ENCODE measurements at regions not wholly inside any gene's neighbourhood (a gene's known extent, or its start where the extent isn't known, plus 50 kb on each side); places are given as distances from the start of the nearest gene placed in this dataset.

DNA sequence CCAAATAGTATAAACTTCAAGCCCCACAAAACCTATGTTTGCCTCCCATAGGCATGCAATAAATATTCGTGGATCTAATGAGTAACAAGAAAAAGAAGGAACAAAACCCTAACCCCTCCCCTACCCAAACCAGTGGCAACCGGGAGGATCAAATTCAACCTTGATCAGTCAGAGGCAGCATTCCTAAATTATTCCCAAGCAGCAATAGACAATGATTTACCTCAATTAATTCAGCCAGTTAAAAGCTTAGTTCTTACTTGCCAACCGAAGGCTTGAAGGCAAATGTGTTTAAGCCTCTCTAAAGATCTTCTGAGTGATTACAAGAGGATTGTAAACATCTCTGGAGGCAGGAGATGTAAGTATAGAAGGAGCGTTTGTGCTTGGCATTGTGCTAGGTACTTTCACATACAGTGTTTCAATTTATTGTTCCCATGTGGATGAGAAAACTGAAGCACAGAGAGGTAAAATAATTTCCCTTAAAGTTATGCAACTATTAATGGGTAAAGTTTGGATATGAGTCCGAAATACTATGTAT is 197.7 kb downstream of the MTX2 start:
- H3K4me1 Mint-ChIP-seq (ENCODE audit: low read depth, unreplicated experiment), result no peaks in the 10 kb centered on the region
- H3K27me3 Mint-ChIP-seq (ENCODE audit: unreplicated experiment), result peaks cover 2% of the 10 kb centered on the region
- TF ChIP-seq, protein P1, sequence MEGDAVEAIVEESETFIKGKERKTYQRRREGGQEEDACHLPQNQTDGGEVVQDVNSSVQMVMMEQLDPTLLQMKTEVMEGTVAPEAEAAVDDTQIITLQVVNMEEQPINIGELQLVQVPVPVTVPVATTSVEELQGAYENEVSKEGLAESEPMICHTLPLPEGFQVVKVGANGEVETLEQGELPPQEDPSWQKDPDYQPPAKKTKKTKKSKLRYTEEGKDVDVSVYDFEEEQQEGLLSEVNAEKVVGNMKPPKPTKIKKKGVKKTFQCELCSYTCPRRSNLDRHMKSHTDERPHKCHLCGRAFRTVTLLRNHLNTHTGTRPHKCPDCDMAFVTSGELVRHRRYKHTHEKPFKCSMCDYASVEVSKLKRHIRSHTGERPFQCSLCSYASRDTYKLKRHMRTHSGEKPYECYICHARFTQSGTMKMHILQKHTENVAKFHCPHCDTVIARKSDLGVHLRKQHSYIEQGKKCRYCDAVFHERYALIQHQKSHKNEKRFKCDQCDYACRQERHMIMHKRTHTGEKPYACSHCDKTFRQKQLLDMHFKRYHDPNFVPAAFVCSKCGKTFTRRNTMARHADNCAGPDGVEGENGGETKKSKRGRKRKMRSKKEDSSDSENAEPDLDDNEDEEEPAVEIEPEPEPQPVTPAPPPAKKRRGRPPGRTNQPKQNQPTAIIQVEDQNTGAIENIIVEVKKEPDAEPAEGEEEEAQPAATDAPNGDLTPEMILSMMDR (IDR thresholded peaks at IDR 0.05; ENCODE audit: partially characterized antibody, unreplicated experiment), result no peak
- H3K4me3 Mint-ChIP-seq (ENCODE audit: unreplicated experiment), result no peak overlapping the region
- no peaks in the 10 kb centered on the region for H3K9me3 Mint-ChIP-seq (ENCODE audit: unreplicated experiment)
- no peak overlapping the region for H3K27ac Mint-ChIP-seq (ENCODE audit: unreplicated experiment)
- H3K36me3 Mint-ChIP-seq (ENCODE audit: unreplicated experiment), result no peaks in the 10 kb centered on the region
- DNase-seq, result no peak

DNA sequence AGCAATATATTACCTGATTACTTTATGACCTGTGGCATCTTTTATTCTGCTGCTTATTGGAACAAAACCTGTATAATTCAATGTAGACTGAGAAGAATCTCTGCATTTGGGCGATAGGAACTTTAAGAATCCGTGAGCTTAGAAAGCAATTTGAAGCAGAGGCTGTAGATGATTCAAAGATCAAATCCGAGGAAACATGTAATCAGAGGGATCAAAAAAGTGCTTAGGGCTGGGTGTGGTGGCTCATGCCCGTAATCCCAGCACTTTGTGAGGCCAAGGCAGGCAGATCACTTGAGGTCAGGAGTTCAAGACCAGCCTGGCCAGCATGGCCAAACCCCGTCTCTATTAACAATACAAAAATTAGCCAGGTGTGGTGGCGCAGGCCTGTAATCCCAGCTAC is 198.4 kb downstream of the MTX2 start:
- H3K27ac Mint-ChIP-seq (ENCODE audit: unreplicated experiment), result no peak overlapping the region
- DNase-seq, result no peak
- no peaks in the 10 kb centered on the region for H3K4me1 Mint-ChIP-seq (ENCODE audit: low read depth, unreplicated experiment)
- H3K27me3 Mint-ChIP-seq (ENCODE audit: unreplicated experiment), result peaks cover 2% of the 10 kb centered on the region
- no peak overlapping the region for H3K4me3 Mint-ChIP-seq (ENCODE audit: unreplicated experiment)
- no peaks in the 10 kb centered on the region for H3K9me3 Mint-ChIP-seq (ENCODE audit: unreplicated experiment)
- no peaks in the 10 kb centered on the region for H3K36me3 Mint-ChIP-seq (ENCODE audit: unreplicated experiment)
- TF ChIP-seq, protein P1 (IDR thresholded peaks at IDR 0.05; ENCODE audit: partially characterized antibody, unreplicated experiment), result no peak

DNA sequence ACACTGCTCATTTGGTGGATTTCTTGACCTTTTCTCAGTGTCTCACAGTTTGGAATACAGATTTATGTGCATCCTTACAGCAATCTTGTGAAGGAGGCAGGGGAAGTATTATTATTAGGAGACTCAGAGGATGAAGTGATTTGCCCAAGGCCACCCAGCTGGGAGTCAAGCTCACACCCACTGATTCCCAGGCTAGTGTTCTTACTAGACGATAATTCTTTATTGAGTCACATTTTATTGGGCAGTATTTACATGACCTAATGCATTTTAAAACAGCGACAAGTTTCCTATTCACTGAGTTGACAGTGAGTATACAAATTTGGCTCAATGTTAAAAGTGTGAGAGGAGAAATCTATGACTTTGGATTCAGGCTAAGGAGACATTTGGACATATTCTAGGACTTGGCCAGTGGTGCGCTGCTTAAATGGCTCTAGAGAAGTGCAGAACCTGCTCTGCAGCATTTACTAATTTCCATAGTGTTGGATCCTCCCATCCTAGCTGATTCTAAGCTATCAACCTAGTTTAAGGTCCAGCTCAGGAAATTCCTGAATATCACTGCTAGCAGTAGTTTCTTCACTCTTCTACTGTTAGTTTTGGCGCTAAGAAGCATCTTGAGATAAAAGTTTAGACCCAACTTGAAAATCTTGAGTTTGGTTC is 199.3 kb downstream of the MTX2 start:
- no peak overlapping the region for H3K4me3 Mint-ChIP-seq (ENCODE audit: unreplicated experiment)
- peaks cover 2% of the 10 kb centered on the region for H3K27me3 Mint-ChIP-seq (ENCODE audit: unreplicated experiment)

DNA sequence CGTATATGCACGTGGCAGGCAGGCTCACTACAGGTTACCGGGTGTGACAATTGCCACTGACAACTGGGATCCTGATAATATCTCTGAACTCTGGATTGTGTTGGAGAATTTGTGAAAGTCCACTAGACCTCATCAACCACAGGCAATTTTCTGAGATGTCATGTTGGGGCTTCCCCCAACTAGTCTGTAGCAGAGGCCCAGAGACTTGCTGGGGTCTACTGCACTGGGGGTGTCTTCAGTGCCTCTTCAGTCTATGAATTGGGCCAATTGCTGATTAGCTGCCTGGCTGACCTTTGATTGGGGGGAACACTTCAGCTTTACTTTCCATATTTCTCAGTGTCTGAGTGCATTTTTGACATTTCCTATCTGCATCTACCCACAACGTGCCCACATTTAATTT is 201.5 kb downstream of the MTX2 start:
- TF ChIP-seq, protein P1 (IDR thresholded peaks at IDR 0.05; ENCODE audit: partially characterized antibody, unreplicated experiment), result no peak
- Mint-ChIP-seq H3K9me3 (ENCODE audit: unreplicated experiment) (no peaks in the 10 kb centered on the region), H3K36me3 (ENCODE audit: unreplicated experiment) (peaks cover 4% of the 10 kb centered on the region), H3K27ac (ENCODE audit: unreplicated experiment) (no peak overlapping the region), H3K4me1 (ENCODE audit: low read depth, unreplicated experiment) (no peaks in the 10 kb centered on the region), H3K4me3 (ENCODE audit: unreplicated experiment) (no peak overlapping the region), H3K27me3 (ENCODE audit: unreplicated experiment) (peaks cover 2% of the 10 kb centered on the region)
- DNase-seq, result no peak

More for the DNA sequence above, 199.3 kb downstream of the MTX2 start:
- H3K36me3 Mint-ChIP-seq (ENCODE audit: unreplicated experiment), result no peaks in the 10 kb centered on the region
- DNase-seq, result no peak
- H3K9me3 Mint-ChIP-seq (ENCODE audit: unreplicated experiment), result no peaks in the 10 kb centered on the region
- TF ChIP-seq, protein P1 (IDR thresholded peaks at IDR 0.05; ENCODE audit: partially characterized antibody, unreplicated experiment), result no peak
- no peak overlapping the region for H3K27ac Mint-ChIP-seq (ENCODE audit: unreplicated experiment)
- H3K4me1 Mint-ChIP-seq (ENCODE audit: low read depth, unreplicated experiment), result no peaks in the 10 kb centered on the region

DNA sequence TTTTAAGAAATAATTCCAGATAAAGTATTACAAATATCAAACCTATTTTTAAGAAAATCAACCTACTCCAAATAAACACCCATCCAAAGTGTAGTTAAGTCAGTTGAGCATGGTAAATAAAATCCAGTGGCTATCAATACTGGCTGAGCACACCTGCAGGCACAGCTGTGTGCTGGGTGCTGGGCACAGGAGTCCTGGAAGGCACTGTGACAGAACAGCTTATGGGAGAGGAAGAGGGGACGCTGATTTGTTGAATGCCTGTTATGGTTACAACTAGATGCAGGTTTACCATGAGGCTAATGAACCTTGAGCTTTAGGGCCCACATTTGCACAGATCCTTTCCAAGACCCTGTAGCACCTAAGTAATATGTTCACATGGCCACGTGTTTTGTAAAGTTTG is 202.7 kb downstream of the MTX2 start:
- no peak overlapping the region for H3K4me3 Mint-ChIP-seq (ENCODE audit: unreplicated experiment)
- DNase-seq, result no peak
- H3K27ac Mint-ChIP-seq (ENCODE audit: unreplicated experiment), result no peak overlapping the region
- no peaks in the 10 kb centered on the region for H3K9me3 Mint-ChIP-seq (ENCODE audit: unreplicated experiment)
- TF ChIP-seq, protein P1 (IDR thresholded peaks at IDR 0.05; ENCODE audit: partially characterized antibody, unreplicated experiment), result no peak
- H3K4me1 Mint-ChIP-seq (ENCODE audit: low read depth, unreplicated experiment), result no peaks in the 10 kb centered on the region
- H3K36me3 Mint-ChIP-seq (ENCODE audit: unreplicated experiment), result peaks cover 4% of the 10 kb centered on the region
- H3K27me3 Mint-ChIP-seq (ENCODE audit: unreplicated experiment), result peaks cover 2% of the 10 kb centered on the region
